MM.1S (cell line): ENCODE measurements at regions not wholly inside any gene's neighbourhood (a gene's known extent, or its start where the extent isn't known, plus 50 kb on each side); places are given as distances from the start of the nearest gene placed in this dataset.

ENCODE experiments used
- DNase-seq: peaks from one replicate; pipeline ENCODE4 v3.0.0-alpha.2; 2015
- H2AFZ ChIP-seq: fragments of 300-600 bp; sonication (generic); 2 replicates; pipeline ENCODE4 v1.6.0; 2016; ENCODE audit warnings: antibody characterized with exemption, low read length
- H3F3A ChIP-seq: fragments of 300-600 bp; sonication (generic); 2 replicates; pipeline ENCODE4 v1.6.1; 2016; ENCODE audit warnings: mild to moderate bottlenecking, antibody characterized with exemption, low read length, moderate library complexity, mixed read lengths; ENCODE audit not compliant: insufficient read depth
- H3K27ac ChIP-seq: fragments of 300-600 bp; sonication (generic); 2 replicates; pipeline ENCODE4 v1.5.1; 2016; ENCODE audit warnings: mild to moderate bottlenecking, low read length
- H3K27me3 ChIP-seq: fragments of 300-600 bp; sonication (generic); replicated peaks from 2 replicates; pipeline ENCODE4 v1.6.0; 2016; ENCODE audit warnings: low read length; ENCODE audit not compliant: insufficient read depth
- H3K36me3 ChIP-seq: fragments of 300-600 bp; sonication (generic); replicated peaks from 2 replicates; pipeline ENCODE4 v1.6.1; 2016; ENCODE audit warnings: mild to moderate bottlenecking, low read length, mixed read lengths; ENCODE audit not compliant: insufficient read depth
- H3K4me1 ChIP-seq: fragments of 300-600 bp; sonication (generic); 2 replicates; pipeline ENCODE4 v1.6.1; 2016; ENCODE audit warnings: low read length, mixed read lengths
- H3K4me2 ChIP-seq: fragments of 300-600 bp; sonication (generic); 2 replicates; pipeline ENCODE4 v1.6.0; 2016; ENCODE audit warnings: low read depth, low read length
- H3K4me3 ChIP-seq: fragments of 300-600 bp; sonication (generic); 2 replicates; pipeline ENCODE4 v1.5.1; 2016; ENCODE audit warnings: low read length, mixed read lengths
- H3K79me2 ChIP-seq: fragments of 300-600 bp; sonication (generic); 2 replicates; pipeline ENCODE4 v1.6.1; 2016; ENCODE audit warnings: mixed run types, low read length, mixed read lengths
- H3K9ac ChIP-seq: fragments of 300-600 bp; sonication (generic); 2 replicates; pipeline ENCODE4 v1.6.1; 2016; ENCODE audit warnings: low read length, mixed read lengths
- H3K9me2 ChIP-seq: fragments of 300-600 bp; sonication (generic); replicated peaks from 2 replicates; pipeline ENCODE4 v1.6.1; 2016; ENCODE audit warnings: mild to moderate bottlenecking, low read length, mixed read lengths; ENCODE audit not compliant: insufficient read depth
- H3K9me3 ChIP-seq: fragments of 300-600 bp; sonication (generic); replicated peaks from 2 replicates; pipeline ENCODE4 v1.6.1; 2016; ENCODE audit warnings: mild to moderate bottlenecking, low read length, mixed read lengths; ENCODE audit not compliant: insufficient read depth
- H4K20me1 ChIP-seq: fragments of 300-600 bp; sonication (generic); 2 replicates; pipeline ENCODE4 v1.6.1; 2016; ENCODE audit warnings: mild to moderate bottlenecking, low read length, moderate library complexity, mixed read lengths; ENCODE audit not compliant: insufficient read depth
- EZH2 ChIP-seq: fragments of 300-600 bp; sonication (generic); optimal IDR thresholded peaks from 2 replicates; pipeline ENCODE3; 2017; ENCODE audit warnings: low read depth, mild to moderate bottlenecking, antibody characterized with exemption, low read length, mixed read lengths
- EZH2phosphoT487 ChIP-seq: fragments of 300-600 bp; sonication (generic); IDR thresholded peaks from 2 replicates; pipeline ENCODE4 v1.6.1; 2018; ENCODE audit warnings: antibody characterized with exemption, low read length
- TF ChIP-seq, protein P1 (sequence below): fragments of 300-600 bp; sonication (generic); IDR thresholded peaks from 2 replicates; pipeline ENCODE4 v1.5.1; 2016; ENCODE audit warnings: antibody characterized with exemption, low read length, mixed read lengths

DNA sequence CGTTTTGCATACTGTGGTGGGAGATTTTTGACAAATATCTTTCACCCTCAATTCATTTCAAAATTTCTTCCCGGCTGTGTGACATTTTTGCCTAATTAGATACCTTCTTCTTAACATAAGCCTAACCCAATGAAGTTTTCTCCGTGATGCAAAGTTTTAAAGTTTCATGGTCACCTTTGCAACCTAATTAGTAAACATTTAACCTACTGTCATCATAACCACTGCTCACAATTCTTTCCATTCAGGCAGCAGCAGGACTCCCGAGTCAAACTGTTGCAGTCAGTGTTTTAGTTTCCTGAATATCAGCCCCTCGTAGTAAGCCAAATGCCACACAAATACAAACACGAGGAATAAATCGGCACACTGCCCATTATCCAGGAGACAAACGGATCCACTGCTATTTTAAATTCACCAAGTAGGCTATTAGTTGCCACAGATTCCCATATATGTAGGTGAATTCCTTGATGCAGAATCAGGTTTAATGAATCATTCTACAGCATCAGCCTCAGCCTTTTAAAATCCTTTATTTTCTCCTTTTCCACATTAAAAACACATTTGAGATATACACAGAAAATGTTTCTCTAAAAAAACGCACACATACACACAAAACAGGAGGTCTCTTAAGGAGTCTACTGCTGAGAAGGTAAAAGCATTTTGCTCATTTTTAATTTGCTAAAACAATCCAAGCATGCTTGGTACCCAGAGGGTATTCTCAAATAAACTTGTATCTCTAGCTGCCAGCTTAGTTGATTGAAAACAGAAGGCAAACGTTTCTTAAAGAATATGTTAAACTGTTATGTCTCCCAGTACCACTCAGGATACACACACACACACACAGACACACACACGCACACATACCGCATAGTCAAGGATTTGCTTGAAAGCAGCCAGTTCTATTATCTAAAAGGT lies 106.5 kb upstream of the KCTD1 start:
- peaks cover 8% of the 10 kb centered on the region; the same call in 1 of the 2 replicates for H3F3A ChIP-seq
- H3K9me3 ChIP-seq = no peaks in the 10 kb centered on the region
- H3K4me2 ChIP-seq = no peak overlapping the region
- H4K20me1 ChIP-seq = no peaks in the 10 kb centered on the region
- no peak overlapping the region for H2AFZ ChIP-seq
- H3K4me1 ChIP-seq = no peaks in the 10 kb centered on the region
- TF ChIP-seq, protein P1, sequence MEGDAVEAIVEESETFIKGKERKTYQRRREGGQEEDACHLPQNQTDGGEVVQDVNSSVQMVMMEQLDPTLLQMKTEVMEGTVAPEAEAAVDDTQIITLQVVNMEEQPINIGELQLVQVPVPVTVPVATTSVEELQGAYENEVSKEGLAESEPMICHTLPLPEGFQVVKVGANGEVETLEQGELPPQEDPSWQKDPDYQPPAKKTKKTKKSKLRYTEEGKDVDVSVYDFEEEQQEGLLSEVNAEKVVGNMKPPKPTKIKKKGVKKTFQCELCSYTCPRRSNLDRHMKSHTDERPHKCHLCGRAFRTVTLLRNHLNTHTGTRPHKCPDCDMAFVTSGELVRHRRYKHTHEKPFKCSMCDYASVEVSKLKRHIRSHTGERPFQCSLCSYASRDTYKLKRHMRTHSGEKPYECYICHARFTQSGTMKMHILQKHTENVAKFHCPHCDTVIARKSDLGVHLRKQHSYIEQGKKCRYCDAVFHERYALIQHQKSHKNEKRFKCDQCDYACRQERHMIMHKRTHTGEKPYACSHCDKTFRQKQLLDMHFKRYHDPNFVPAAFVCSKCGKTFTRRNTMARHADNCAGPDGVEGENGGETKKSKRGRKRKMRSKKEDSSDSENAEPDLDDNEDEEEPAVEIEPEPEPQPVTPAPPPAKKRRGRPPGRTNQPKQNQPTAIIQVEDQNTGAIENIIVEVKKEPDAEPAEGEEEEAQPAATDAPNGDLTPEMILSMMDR = no peak
- TF ChIP-seq EZH2 (no peak), EZH2phosphoT487 (no peak)
- no peak overlapping the region for H3K9ac ChIP-seq
- peaks cover 18% of the 10 kb centered on the region for H3K27me3 ChIP-seq
- H3K4me3 ChIP-seq = no peak overlapping the region
- H3K27ac ChIP-seq = no peak overlapping the region
- no peaks in the 10 kb centered on the region for H3K36me3 ChIP-seq
- no peak for DNase-seq
- H3K9me2 ChIP-seq = no peaks in the 10 kb centered on the region
- no peaks in the 10 kb centered on the region for H3K79me2 ChIP-seq

DNA sequence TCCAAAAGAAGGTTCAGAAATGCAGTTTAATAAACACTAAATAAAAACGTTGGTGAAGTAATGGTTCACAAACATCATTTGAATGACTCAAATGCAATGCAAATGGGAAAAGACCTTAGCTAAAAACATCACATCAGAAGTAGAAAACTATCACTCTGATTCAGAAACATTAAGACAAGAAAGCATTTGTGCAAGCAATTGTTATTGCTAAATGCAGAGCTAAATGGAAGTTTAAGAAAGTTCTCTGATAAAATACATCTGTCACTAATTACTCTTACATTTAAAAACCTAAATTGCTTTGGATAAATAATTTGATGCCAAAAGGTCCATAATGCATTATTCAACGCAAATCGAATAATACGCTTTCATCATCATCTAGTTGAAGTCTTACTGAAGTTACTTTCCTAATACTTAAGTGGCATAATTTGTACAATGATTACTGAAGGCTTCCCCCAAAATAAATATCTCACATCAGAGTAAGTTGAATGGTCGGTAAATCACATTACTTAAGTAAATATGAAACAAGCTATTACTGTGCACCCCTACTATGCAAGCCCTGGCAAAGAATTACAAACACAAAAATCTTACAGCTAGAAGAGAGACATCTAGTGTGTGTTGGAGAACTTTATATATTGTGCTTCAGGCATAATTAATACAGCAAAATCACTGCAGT lies 105.7 kb upstream of the KCTD1 start:
- Histone ChIP-seq H3K27me3 (peaks cover 18% of the 10 kb centered on the region), H3K9ac (no peak overlapping the region), H3K9me2 (no peaks in the 10 kb centered on the region), H2AFZ (no peak overlapping the region), H3K4me2 (no peak overlapping the region), H4K20me1 (no peaks in the 10 kb centered on the region), H3F3A (peaks cover 8% of the 10 kb centered on the region; the same call in 1 of the 2 replicates), H3K27ac (no peak overlapping the region), H3K36me3 (no peaks in the 10 kb centered on the region), H3K9me3 (no peaks in the 10 kb centered on the region), H3K4me3 (no peak overlapping the region), H3K79me2 (no peaks in the 10 kb centered on the region), H3K4me1 (no peaks in the 10 kb centered on the region)
- DNase-seq = no peak
- TF ChIP-seq EZH2 = no peak
- no peak for TF ChIP-seq EZH2phosphoT487
- TF ChIP-seq, protein P1 = no peak

DNA sequence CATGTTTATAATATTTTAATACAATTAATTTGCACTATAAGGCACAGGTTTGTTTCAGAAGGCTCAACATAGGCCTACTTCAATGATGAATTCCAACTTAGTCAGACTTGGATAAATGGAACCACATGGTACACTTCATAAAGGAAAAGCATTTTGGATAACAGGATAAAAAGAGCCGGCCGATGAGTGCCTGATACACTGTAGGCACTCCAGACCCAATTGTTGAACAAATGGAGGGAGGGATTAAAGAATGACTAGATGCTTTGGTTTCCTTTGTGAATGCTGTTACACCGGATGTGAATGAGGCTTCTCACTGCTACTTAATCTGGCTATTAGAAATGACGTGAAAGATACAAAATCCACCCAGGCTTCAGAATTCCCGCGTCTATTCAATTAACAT lies 104.1 kb upstream of the KCTD1 start:
- H3K4me3 ChIP-seq = no peak overlapping the region
- no peaks in the 10 kb centered on the region for H3K9me2 ChIP-seq

More for the DNA sequence above, 104.1 kb upstream of the KCTD1 start:
- Histone ChIP-seq H3F3A (peaks cover 8% of the 10 kb centered on the region; the same call in 1 of the 2 replicates), H3K27me3 (peaks cover 8% of the 10 kb centered on the region), H3K4me1 (no peaks in the 10 kb centered on the region), H3K9ac (no peak overlapping the region), H3K36me3 (no peaks in the 10 kb centered on the region), H2AFZ (no peak overlapping the region), H3K4me2 (no peak overlapping the region), H3K79me2 (no peaks in the 10 kb centered on the region), H3K9me3 (no peaks in the 10 kb centered on the region), H3K27ac (no peak overlapping the region), H4K20me1 (no peaks in the 10 kb centered on the region)
- TF ChIP-seq, protein P1 = no peak
- TF ChIP-seq EZH2 (no peak), EZH2phosphoT487 (no peak)
- no peak for DNase-seq
